Hematopoietic multipotent progenitor cell treated with erythropoietin and hydrocortisone succinate and interleukin-3 and kit ligand, for 6 days (in vitro differentiated cells): ENCODE measurements at regions not wholly inside any gene's neighbourhood (a gene's known extent, or its start where the extent isn't known, plus 50 kb on each side); places are given as distances from the start of the nearest gene placed in this dataset.

Source experiments
- DNase-seq: peaks from one replicate; pipeline ENCODE4 v3.0.0-alpha.2; 2015

DNA sequence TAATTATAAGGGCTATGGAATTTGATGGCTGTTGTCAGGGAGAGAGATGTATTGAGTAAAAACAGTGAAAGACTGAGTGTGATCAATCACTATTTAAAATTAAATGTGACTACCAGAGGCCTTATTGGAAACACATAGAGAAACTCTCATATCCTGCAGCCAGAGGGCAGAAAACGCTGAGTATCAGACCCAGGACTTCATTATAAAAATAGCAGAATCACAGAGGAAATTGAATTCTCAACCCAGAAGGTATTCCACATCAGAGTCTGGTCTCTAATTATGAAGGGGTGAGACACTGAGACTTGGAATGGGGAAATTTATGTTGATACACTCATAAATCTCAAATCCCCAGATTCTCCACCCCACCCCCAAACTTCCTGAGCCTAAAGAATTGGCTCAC lies 69.5 kb upstream of the IL6 start:
- DNase-seq: no peak

DNA sequence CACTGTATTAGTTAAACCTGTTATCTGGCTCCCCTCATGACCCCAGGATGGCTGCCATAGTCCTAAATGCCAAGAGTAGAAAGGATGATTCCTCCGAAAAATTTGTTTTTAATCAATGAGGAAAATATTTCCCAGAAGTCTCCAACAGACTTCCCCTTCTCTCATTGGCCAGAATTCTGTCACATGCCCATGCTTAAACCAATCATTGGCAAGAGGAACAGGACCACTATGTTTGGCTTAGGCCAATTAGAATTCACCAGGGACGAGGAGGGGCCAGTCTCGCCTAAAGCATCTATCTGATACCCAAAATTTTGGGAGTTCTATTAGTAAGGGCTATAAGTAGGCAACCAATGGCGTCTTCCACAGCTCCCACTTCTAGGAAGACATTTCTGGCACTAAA lies 71.2 kb upstream of the IL6 start:
- DNase-seq: no peak

GRCh38 chr7:22654831-22655230 lies 72.2 kb upstream of the IL6 start:
- no peak for DNase-seq

DNA sequence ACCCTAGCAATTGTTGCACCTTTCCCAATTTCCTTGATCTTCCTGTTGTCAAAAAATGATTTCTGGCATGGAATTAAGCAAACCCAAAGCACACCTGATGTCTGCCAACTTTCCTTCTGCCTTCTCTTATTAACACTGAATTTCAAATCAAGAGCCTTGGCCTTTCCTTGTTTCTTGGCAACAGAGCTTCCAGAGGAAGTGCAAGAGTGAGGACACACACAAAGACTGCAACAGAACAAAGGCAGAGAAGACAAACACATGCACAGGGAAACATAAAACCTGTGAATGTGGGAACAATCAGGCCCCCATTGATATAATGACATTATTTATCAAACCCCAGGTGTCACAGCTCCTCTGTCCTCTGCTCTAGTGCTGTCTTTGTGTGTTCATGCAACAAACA lies 73.0 kb upstream of the IL6 start:
- DNase-seq: no peak

GRCh38 chr7:22651534-22652243 lies 75.3 kb upstream of the IL6 start:
- DNase-seq: no peak

DNA sequence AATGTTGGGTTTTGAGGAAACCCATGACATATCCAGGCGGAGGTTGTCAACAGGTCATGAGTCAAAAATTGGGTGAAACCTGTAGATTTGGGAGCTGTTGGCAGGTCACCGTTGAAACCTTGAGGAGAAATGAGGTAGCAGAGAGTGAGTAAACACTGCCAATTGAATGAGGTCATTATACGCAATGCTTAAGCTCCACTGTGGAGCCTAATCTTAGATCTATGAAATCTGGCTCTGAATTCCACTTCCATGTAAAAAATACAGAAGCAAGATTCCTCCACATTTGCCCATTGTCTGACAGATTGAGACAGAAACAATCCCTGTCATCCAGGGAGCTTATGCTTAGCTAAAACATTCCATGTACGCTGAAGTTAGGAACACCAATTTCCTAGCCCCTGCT lies 76.0 kb upstream of the IL6 start:
- DNase-seq: no peak

DNA sequence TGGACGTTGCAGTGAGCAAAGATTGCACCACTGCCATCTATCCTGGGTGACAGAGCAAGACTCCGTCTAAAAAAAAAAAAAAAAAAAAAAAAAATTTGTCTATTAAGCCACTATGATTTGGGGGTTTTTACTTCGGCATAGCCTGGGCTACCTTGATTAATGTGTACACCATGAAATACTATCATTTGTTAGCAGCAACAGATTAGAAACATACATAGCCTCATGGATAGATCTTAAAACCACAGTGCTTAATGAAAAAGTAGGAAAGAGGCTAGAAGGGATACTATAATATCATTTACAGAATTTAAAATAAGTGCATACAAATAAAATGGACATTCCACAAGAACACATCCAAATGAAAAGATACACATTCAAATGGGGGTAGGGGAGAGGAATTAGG lies 77.3 kb upstream of the IL6 start:
- no peak for DNase-seq

GRCh38 chr7:22647451-22648257 lies 79.3 kb upstream of the IL6 start:
- no peak for DNase-seq

DNA sequence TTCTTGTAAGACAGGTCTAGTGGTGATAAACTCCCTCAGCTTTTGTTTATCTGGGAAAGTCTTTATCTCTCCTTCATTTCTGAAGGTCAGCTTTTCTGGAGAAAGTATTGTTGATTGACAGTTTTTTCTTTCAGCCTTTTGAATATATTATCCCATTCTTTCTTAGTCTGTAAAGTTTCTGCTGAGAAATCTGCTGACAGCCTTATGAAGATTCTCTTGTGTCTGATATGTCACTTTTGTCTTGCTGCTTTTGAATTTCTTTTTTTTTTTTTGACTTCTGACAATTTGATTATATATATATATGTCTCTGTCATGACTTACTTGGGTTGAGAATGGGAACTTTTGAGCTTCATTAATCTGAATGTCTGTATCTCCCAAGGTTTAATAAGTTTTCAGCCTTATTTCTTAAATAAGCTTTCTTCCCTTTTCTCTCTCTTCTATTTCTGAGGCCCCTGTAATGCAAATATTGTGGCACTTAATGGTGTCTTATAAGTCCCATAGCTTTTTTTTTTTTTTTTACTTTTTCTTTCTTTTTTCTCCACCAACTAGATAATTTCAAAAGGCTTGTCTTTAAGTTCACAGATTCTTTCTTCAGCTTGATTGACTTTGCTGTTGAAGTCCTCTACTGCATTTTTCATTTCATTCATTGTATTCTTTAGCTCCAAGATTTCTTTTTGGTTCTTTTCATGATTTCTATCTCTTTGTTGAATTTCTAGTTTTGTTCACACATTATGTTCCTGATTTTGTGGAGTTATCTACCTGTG lies 81.4 kb upstream of the IL6 start:
- no peak for DNase-seq

DNA sequence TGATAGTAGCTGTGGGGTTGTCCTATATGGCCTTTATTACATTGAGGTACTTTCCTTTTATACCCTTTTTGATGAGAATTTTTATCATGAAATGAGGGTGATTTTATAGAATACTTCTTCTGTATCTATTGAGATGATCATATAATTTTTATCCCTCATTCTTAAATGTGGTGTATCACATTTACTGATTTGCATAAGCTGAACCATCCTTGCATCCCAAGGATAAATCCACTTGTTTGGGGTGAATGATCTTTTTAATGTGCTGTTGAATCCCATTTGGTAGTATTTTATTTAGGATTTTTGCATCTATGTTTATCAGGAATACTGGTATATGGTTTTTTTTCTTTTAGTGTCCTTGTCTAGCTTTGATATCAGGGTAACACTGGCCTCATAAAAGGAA lies 84.5 kb upstream of the IL6 start:
- no peak for DNase-seq

- no peak for DNase-seq
Observed at GRCh38 chr7:22640269-22640668, 86.7 kb upstream of the IL6 start.

DNA sequence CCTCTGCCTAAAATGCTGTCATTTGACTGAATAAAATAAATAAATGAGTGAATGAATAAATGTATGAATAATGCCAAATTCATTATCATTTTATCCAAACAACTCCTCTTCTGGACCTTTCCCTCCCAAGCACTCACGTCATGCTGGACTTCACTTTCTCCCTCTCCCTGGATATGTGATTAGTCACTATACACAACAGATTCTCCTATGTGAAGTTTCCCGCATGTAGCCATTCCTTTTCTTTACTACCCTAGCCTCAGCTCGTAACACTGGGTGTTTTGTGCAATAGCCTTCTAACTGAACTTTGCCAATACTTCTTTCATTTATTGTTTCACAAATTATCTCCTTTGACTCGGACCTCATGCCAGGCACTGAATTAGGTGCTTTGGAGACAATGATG lies 87.6 kb upstream of the IL6 start:
- DNase-seq: no peak

DNA sequence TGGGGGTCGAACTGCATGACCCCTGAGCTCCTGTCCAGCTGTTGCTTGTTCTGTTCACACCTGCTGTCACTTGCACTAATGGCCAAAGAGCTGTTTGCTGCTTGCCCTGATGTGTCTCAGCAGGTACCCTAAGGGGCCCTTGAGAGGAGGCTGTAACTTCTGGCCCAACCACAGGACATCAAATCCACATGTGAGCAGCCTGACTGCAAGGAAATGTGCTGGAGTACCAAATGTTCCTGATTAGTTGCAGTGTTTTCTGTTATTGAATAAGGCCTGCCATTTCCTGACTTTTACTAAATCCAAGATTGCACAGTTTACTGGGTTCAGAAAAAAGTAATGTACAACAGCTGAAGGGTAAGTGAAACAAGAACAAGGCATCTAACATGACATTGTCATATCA lies 91.7 kb upstream of the IL6 start:
- DNase-seq: no peak

GRCh38 chr7:22633954-22634474 lies 93.0 kb upstream of the IL6 start:
- no peak for DNase-seq

- DNase-seq: no peak
Observed at GRCh38 chr7:22633286-22633953, 93.6 kb upstream of the IL6 start.

- DNase-seq: no peak
Observed at GRCh38 chr7:22632674-22633073, 94.3 kb upstream of the IL6 start.

- DNase-seq: no peak
Observed at GRCh38 chr7:22631730-22632129, 95.3 kb upstream of the IL6 start.

DNA sequence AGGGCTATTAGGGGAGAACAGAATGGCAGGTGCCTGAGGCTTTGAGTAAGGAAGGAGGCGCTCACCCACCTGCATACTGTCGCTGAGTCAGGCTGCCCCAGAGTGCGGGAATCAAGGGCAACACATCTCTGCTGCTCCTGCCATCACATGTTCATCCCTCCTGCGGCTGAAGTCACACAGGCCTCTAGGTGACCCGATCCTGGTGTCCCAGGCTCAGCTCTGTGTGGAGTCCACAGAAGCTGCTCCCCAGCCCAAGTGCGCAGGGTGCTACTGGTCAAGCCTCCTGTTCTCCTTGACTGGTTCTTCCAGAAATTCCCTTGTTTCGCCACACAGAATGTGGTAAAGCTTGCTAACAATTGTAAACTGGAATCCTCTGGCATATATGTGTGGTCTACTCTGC lies 96.9 kb upstream of the IL6 start:
- DNase-seq: no peak

DNA sequence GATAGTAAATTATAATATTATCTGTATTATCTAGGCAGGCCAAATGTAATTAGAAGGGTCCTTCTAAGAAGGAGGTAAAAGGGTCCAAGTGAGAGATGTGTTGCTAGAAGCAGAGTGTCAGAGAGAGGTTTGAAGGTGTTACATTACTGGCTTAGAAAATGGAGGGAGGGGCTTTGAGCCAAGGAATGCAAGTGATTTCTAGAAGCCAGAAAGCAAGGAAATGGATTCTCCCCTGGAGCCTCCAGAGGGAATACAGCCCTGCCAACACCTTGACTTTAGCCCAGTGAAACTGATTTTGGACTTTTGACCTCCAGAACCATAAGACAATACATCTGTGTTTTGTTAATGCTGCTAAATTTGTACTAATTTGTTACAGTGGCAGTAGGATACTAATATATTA lies 97.9 kb upstream of the IL6 start:
- DNase-seq: no peak

DNA sequence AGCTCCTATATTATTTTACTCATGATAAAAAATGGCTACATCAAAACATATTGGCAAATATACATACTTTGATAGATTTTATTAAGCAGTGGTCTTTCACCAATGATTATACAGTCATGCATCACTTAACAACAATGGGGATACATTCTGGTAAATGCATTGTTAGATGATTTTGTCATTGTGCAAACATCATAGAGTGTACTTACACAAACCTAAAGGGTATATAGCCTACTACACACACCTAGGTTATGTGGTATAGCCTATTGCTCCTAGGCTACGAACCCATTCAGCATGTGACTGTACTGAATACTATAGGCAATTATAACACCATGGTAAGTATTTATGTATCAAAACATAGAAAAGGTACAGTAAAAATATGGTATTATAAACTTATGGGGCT lies 98.9 kb upstream of the IL6 start:
- DNase-seq: no peak

- no peak for DNase-seq
Observed at GRCh38 chr7:22627136-22627535, 99.9 kb upstream of the IL6 start.

- no peak for DNase-seq
Observed at GRCh38 chr7:22625251-22625650, 101.7 kb upstream of the IL6 start.

- no peak for DNase-seq
Observed at GRCh38 chr7:22624781-22625180, 102.2 kb upstream of the IL6 start.
